Muscle of back (tissue), 3 donors: ENCODE measurements at regions not wholly inside any gene's neighbourhood (a gene's known extent, or its start where the extent isn't known, plus 50 kb on each side); places are given as distances from the start of the nearest gene placed in this dataset.

Experiments used
- DNase-seq, 3 donors: peaks; one replicate each; pipeline versions ENCODE4 v3.0.0 to v3.0.0-alpha.2; 2013

GRCh38 chr2:60657673-60658072 lies 98.4 kb upstream of the PAPOLG start:
- DNase-seq, result no peak

- DNase-seq, result no peak
Observed at GRCh38 chr2:60659026-60659425, 97.0 kb upstream of the PAPOLG start.

GRCh38 chr2:60661073-60661738 lies 94.9 kb upstream of the PAPOLG start:
- DNase-seq, result no peak

GRCh38 chr2:60662781-60663180 lies 93.3 kb upstream of the PAPOLG start:
- DNase-seq, result no peak

- no peak for DNase-seq
Observed at GRCh38 chr2:60671966-60672365, 84.1 kb upstream of the PAPOLG start.

GRCh38 chr2:60674524-60675165 lies 81.4 kb upstream of the PAPOLG start:
- DNase-seq, result peak; percentile 59 to 88 (median 84)

GRCh38 chr2:60675301-60675700 lies 80.8 kb upstream of the PAPOLG start:
- DNase-seq, result peak in 1 of 3 donors; percentile 12

DNA sequence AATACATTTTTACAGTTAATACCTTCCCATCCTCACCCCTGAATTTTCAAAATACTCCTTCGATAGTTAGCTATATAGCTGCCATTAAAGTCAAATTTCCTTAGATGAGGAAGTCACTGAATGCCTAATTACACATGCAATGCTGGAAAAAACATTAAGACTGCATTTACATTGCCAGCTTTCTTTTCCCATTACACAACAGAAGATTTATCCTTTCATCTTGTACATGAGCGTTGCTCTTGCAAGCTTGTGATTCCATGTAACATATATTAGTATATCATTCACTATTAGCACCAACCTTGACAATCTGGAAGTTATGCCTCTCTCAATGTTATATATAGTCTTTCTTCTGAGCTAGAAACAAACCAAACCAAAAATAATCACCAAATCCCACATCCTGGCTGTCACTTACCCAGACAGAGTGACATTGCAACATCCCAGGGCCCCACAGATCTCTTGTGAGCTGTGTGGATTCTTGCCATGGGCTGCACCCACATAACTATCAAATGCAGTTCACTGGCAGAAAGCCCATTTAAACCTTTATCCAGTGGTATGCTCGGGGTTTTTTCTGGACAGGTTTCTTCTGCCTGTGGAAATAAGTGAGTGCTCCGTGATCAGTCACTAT lies 79.2 kb upstream of the PAPOLG start:
- DNase-seq, result peak in 1 of 3 donors; percentile 6

GRCh38 chr2:60677356-60677755 lies 78.7 kb upstream of the PAPOLG start:
- no peak for DNase-seq

DNA sequence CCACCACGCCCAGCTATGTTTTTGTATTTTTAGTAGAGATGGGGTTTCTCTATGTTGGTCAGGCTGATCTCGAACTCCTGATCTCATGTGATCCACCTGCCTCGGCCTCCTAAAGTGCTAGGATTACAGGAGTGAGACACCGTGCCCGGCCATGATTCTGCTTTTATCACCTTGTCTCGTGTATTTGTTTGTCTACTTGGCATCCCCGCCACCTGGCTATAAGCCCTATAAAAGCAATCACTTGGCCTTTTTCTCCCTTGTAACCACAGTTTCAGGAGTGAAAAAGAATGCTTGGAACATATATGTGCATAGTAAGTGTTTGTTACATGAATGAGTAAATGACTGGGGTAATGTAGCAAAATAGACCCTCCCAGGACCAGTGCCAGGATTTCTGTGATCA lies 77.5 kb upstream of the PAPOLG start:
- DNase-seq, result no peak

GRCh38 chr2:60679036-60679780 lies 76.9 kb upstream of the PAPOLG start:
- peak; percentile 33 to 84 (median 65) for DNase-seq

DNA sequence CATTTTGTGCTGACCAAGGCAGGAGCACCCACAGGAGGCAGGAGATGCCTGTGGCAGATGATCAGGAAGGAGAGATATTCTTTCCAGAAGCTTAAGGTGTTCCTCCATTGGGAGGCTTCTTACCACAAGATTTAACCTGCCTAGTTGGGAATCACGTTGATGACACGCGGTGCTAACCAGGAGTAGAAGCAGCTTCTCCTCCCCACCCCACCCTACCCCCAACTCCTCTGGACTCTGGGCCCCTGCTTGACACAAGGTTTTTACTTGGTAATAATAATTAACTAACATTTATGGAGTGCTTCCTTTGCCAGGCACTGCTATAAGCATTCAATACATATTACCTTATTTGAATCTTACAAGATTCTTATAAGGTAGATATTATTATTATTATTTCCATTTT lies 62.5 kb upstream of the PAPOLG start:
- DNase-seq, result no peak

- DNase-seq, result no peak
Observed at GRCh38 chr2:60695793-60696192, 60.3 kb upstream of the PAPOLG start.

DNA sequence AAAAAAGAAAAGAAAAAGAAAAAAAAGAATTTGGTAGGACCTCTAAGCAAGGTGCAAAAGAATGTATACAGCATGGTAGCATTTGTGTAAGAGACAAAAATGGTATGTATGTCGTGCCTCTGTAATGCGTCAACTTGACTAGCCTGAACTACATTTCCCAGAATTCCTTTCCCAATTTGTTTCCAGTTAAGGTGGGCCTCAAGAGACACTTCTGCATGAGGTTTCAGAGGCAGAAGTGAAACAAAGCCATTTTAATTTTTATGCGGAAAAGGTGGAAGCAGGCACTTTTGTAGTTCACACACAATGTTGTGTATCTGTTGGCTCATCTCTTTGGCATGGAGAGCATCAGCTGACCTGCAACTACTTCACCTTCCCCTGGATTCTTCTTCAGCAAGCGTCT lies 56.5 kb upstream of the PAPOLG start:
- DNase-seq, result peak in 1 of 3 donors; percentile 8

GRCh38 chr2:60706021-60706420 lies 50.0 kb upstream of the PAPOLG start:
- no peak for DNase-seq
